Loucy (cell line): ENCODE measurements at regions not wholly inside any gene's neighbourhood (a gene's known extent, or its start where the extent isn't known, plus 50 kb on each side); places are given as distances from the start of the nearest gene placed in this dataset.

Source experiments
- CTCF ChIP-seq: fragments of 200-600 bp; sonication (generic); conservative IDR thresholded peaks from 2 replicates; pipeline ENCODE4 v1.5.1; 2014; ENCODE audit warnings: mild to moderate bottlenecking, antibody characterized with exemption, low read length
- EZH2phosphoT487 ChIP-seq: fragments of 200-600 bp; IDR thresholded peaks from 2 replicates; pipeline ENCODE4 v1.6.1; 2018; ENCODE audit warnings: antibody characterized with exemption, mild to moderate bottlenecking, moderate library complexity, borderline replicate concordance

GRCh38 chr6:113083947-113084346 lies 736.8 kb downstream of the RFPL4B start:
- TF ChIP-seq CTCF = no peak
- no peak for TF ChIP-seq EZH2phosphoT487
